NCI-H1930 (cell line): ENCODE measurements at regions not wholly inside any gene's neighbourhood (a gene's known extent, or its start where the extent isn't known, plus 50 kb on each side); places are given as distances from the start of the nearest gene placed in this dataset.

Source experiments
- DNase-seq, 2 experiments: peaks; one replicate each; lab custom pipeline; 2025; lab: John Stamatoyannopoulos, UW

GRCh38 chr19:30742406-30742938 lies 370.3 kb downstream of the ZNF536 start:
- no peak for DNase-seq

- no peak for DNase-seq
Measured at GRCh38 chr19:30741566-30741965, 369.4 kb downstream of the ZNF536 start.

GRCh38 chr19:30739394-30739793 lies 367.2 kb downstream of the ZNF536 start:
- no peak for DNase-seq

- no peak for DNase-seq
Measured at GRCh38 chr19:30738047-30738446, 365.9 kb downstream of the ZNF536 start.

GRCh38 chr19:30734669-30735068 lies 362.5 kb downstream of the ZNF536 start:
- no peak for DNase-seq

- DNase-seq: no peak
Measured at GRCh38 chr19:30733826-30734550, 361.8 kb downstream of the ZNF536 start.

GRCh38 chr19:30731591-30731990 lies 359.4 kb downstream of the ZNF536 start:
- no peak for DNase-seq

GRCh38 chr19:30729451-30729850 lies 357.3 kb downstream of the ZNF536 start:
- DNase-seq: no peak

GRCh38 chr19:30722761-30723160 lies 350.6 kb downstream of the ZNF536 start:
- DNase-seq: no peak

- DNase-seq: no peak
Measured at GRCh38 chr19:30722186-30722585, 350.0 kb downstream of the ZNF536 start.

- peak in 1 of 2 experiments; percentile 2 for DNase-seq
Measured at GRCh38 chr19:30719999-30720345, 347.8 kb downstream of the ZNF536 start.

GRCh38 chr19:30719189-30719998 lies 347.2 kb downstream of the ZNF536 start:
- peak in 1 of 2 experiments; percentile 55 for DNase-seq

- no peak for DNase-seq
Measured at GRCh38 chr19:30718707-30719106, 346.5 kb downstream of the ZNF536 start.

- no peak for DNase-seq
Measured at GRCh38 chr19:30718014-30718413, 345.8 kb downstream of the ZNF536 start.

- no peak for DNase-seq
Measured at GRCh38 chr19:30717381-30717780, 345.2 kb downstream of the ZNF536 start.

GRCh38 chr19:30712431-30713337 lies 340.5 kb downstream of the ZNF536 start:
- no peak for DNase-seq

- DNase-seq: no peak
Measured at GRCh38 chr19:30711826-30712225, 339.6 kb downstream of the ZNF536 start.

- DNase-seq: no peak
Measured at GRCh38 chr19:30711296-30711695, 339.1 kb downstream of the ZNF536 start.

- DNase-seq: no peak
Measured at GRCh38 chr19:30710721-30711120, 338.5 kb downstream of the ZNF536 start.

GRCh38 chr19:30708416-30709178 lies 336.4 kb downstream of the ZNF536 start:
- no peak for DNase-seq

- DNase-seq: no peak
Measured at GRCh38 chr19:30704771-30705330, 332.7 kb downstream of the ZNF536 start.
